OCI-LY3 (cell line): ENCODE measurements at regions not wholly inside any gene's neighbourhood (a gene's known extent, or its start where the extent isn't known, plus 50 kb on each side); places are given as distances from the start of the nearest gene placed in this dataset.

ENCODE experiments used
- CTCF ChIP-seq: fragments of 200-600, 300-600 bp; sonication (generic); IDR thresholded peaks from 2 replicates; pipeline ENCODE4 v1.5.1; 2014; ENCODE audit warnings: antibody characterized with exemption, low read length, low read depth
- EZH2phosphoT487 ChIP-seq: fragments of 200-600 bp; shearing (Covaris generic); IDR thresholded peaks from 2 replicates; pipeline ENCODE4 v1.6.1; 2018; ENCODE audit warnings: antibody characterized with exemption, mixed run types, low read depth

- TF ChIP-seq CTCF = no peak
- no peak for TF ChIP-seq EZH2phosphoT487
These were observed 459.4 kb upstream of the NMUR2 start for GRCh38 chr5:152864447-152864846.
